Stimulated activated CD4-positive, alpha-beta T cell treated with anti-CD3 and anti-CD28 coated beads, Interleukin-4, amount 100 ng/mL, for 4 hours (primary cell): ENCODE measurements at regions not wholly inside any gene's neighbourhood (a gene's known extent, or its start where the extent isn't known, plus 50 kb on each side); places are given as distances from the start of the nearest gene placed in this dataset.

Source experiments
- DNase-seq, 2 experiments: peaks; one replicate each; pipeline ENCODE4 v3.0.0-alpha.2; 2020

- no peak for DNase-seq
Measured at GRCh38 chr9:78927099-78927940, 630.4 kb downstream of the PSAT1 start.

GRCh38 chr9:78928625-78929405, 631.9 kb downstream of the PSAT1 start:
- DNase-seq = no peak

- no peak for DNase-seq
Measured at GRCh38 chr9:78930281-78930680, 633.4 kb downstream of the PSAT1 start.

GRCh38 chr9:78932849-78933627, 636.1 kb downstream of the PSAT1 start:
- DNase-seq = no peak

- no peak for DNase-seq
Measured at GRCh38 chr9:78934880-78935279, 636.9 kb upstream of the TLE4 start.

GRCh38 chr9:78938821-78939220, 632.9 kb upstream of the TLE4 start:
- DNase-seq = no peak

GRCh38 chr9:78939311-78940065, 632.3 kb upstream of the TLE4 start:
- DNase-seq = no peak

- no peak for DNase-seq
Measured at GRCh38 chr9:78940121-78940855, 631.5 kb upstream of the TLE4 start.

GRCh38 chr9:78954286-78954685, 617.5 kb upstream of the TLE4 start:
- DNase-seq = no peak

- no peak for DNase-seq
Measured at GRCh38 chr9:78958892-78959291, 612.9 kb upstream of the TLE4 start.

GRCh38 chr9:78962156-78962555, 609.6 kb upstream of the TLE4 start:
- DNase-seq = no peak

- no peak for DNase-seq
Measured at GRCh38 chr9:78963911-78964310, 607.9 kb upstream of the TLE4 start.

GRCh38 chr9:78967596-78968217, 604.1 kb upstream of the TLE4 start:
- no peak for DNase-seq

- DNase-seq = no peak
Measured at GRCh38 chr9:78970375-78970774, 601.4 kb upstream of the TLE4 start.

- no peak for DNase-seq
Measured at GRCh38 chr9:78971540-78971939, 600.2 kb upstream of the TLE4 start.

GRCh38 chr9:78972303-78972999, 599.3 kb upstream of the TLE4 start:
- no peak for DNase-seq

- DNase-seq = no peak
Measured at GRCh38 chr9:78973907-78974306, 597.9 kb upstream of the TLE4 start.

- no peak for DNase-seq
Measured at GRCh38 chr9:78982849-78983248, 588.9 kb upstream of the TLE4 start.

GRCh38 chr9:78985084-78985738, 586.6 kb upstream of the TLE4 start:
- no peak for DNase-seq

GRCh38 chr9:78986446-78986845, 585.3 kb upstream of the TLE4 start:
- DNase-seq = no peak
